HAP-1 (cell line): ENCODE measurements at regions not wholly inside any gene's neighbourhood (a gene's known extent, or its start where the extent isn't known, plus 50 kb on each side); places are given as distances from the start of the nearest gene placed in this dataset.
"Not testable (repeated sequence)": the region's sequence is repeated elsewhere in the genome, so short reads cannot be mapped to it uniquely, and the experiment has no call there.

Experiments
- DNase-seq, 2 experiments: peaks; one replicate each; pipeline ENCODE4 v3.0.0-alpha.2; 2016 to 2020; ENCODE audit warnings: low spot score in 2 of 2
- H3K27me3 ChIP-seq: fragments of 250-450 bp; sonication (Bioruptor Pico); 2 replicates; pipeline ENCODE4 v1.5.1; 2020; ENCODE audit warnings: low read depth, mild to moderate bottlenecking, moderate library complexity
- H3K36me3 ChIP-seq: fragments of 250-450 bp; sonication (Bioruptor Pico); replicated peaks from 2 replicates; pipeline ENCODE4 v1.5.1; 2020; ENCODE audit warnings: mild to moderate bottlenecking
- H3K4me1 ChIP-seq: fragments of 250-450 bp; sonication (Bioruptor Pico); 2 replicates; pipeline ENCODE4 v1.5.1; 2020; ENCODE audit warnings: mild to moderate bottlenecking
- H3K4me3 ChIP-seq: fragments of 250-450 bp; sonication (Bioruptor Pico); 2 replicates; pipeline ENCODE4 v1.5.1; 2020; ENCODE audit warnings: mild to moderate bottlenecking, moderate library complexity
- H3K9me3 ChIP-seq: fragments of 250-450 bp; sonication (Bioruptor Pico); 2 replicates; pipeline ENCODE4 v1.5.1; 2020; ENCODE audit warnings: mild to moderate bottlenecking, moderate library complexity
- in situ Hi-C: fragments of 300-500 bp; cut with MboI; formaldehyde crosslinking; loops from 3 replicates; pipeline ENCODE4 v1.14.3; 2020; ENCODE audit warnings: low sequenced_read_pairs, inconsistent platforms, mixed read lengths

GRCh38 chr1:78715181-78715661 is 65.6 kb downstream of the IFI44 start:
- no peak for DNase-seq
- no peaks in the 10 kb centered on the region for H3K9me3 ChIP-seq
- 0 out of 2 replicates have a peak, but pooled peaks cover 2% of the 10 kb centered on the region for H3K27me3 ChIP-seq
- in situ Hi-C loops = no loop called here
- H3K36me3 ChIP-seq = no peaks in the 10 kb centered on the region
- no peaks in the 10 kb centered on the region for H3K4me1 ChIP-seq
- no peak overlapping the region for H3K4me3 ChIP-seq

DNA sequence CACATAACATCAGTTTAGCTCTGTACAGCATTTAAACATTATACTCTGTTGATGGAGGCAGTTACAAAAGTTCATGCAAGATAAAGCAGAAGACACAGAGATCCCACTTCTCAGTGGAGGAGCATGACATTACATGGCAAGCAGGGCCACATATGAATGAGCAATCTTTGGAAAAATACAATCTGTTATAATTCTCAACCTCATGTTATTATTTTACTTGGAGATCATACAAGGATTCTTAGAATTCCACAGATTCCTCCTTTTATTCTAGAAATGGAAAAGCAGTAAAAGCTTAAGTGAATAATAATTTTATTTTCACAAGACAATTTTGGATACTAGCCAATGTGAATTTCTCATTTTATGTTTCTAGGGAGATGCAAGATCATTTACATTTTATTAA is 66.6 kb downstream of the IFI44 start:
- Histone ChIP-seq H3K27me3 (0 out of 2 replicates have a peak, but pooled peaks cover 2% of the 10 kb centered on the region), H3K4me3 (no peak overlapping the region), H3K36me3 (no peaks in the 10 kb centered on the region), H3K4me1 (no peaks in the 10 kb centered on the region), H3K9me3 (no peaks in the 10 kb centered on the region)
- in situ Hi-C loops = no loop called here
- DNase-seq = no peak

- no peak overlapping the region for H3K4me3 ChIP-seq
- no peaks in the 10 kb centered on the region for H3K4me1 ChIP-seq
- in situ Hi-C loops = no loop called here
- H3K36me3 ChIP-seq = no peaks in the 10 kb centered on the region
- no peaks in the 10 kb centered on the region for H3K9me3 ChIP-seq
- no peak for DNase-seq
- no peaks in the 10 kb centered on the region for H3K27me3 ChIP-seq
Observed at GRCh38 chr1:78718566-78718965, 68.9 kb downstream of the IFI44 start.

DNA sequence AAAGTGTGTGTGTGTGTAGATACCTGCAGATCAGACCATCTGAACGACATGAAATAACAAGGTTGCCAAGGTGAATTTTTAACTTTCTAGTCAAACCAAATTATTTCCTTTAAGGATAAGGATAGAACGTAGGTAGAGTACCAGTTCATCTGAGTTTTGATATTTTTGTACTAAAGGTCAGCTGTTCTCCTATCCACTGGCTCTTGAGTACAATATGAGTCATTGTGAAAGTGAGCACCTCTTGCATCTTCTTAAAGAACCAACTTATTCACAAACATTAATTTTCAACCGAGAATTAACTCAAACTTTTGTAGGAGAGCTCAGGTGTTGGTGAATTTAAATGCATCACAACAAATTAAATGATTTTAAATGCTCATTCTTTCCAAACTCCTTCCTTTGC is 71.5 kb downstream of the IFI44 start:
- DNase-seq = no peak
- Histone ChIP-seq H3K4me1 (no peaks in the 10 kb centered on the region), H3K36me3 (no peaks in the 10 kb centered on the region), H3K27me3 (no peaks in the 10 kb centered on the region), H3K9me3 (no peaks in the 10 kb centered on the region), H3K4me3 (no peak overlapping the region)
- in situ Hi-C loops = no loop called here

GRCh38 chr1:78722105-78722504 is 72.5 kb downstream of the IFI44 start:
- Histone ChIP-seq H3K4me1 (no peaks in the 10 kb centered on the region), H3K9me3 (no peaks in the 10 kb centered on the region), H3K36me3 (no peaks in the 10 kb centered on the region), H3K27me3 (no peaks in the 10 kb centered on the region), H3K4me3 (no peak overlapping the region)
- DNase-seq = no peak
- in situ Hi-C loops = no loop called here

- no peaks in the 10 kb centered on the region for H3K4me1 ChIP-seq
- H3K9me3 ChIP-seq = no peaks in the 10 kb centered on the region
- H3K4me3 ChIP-seq = no peak overlapping the region
- no peaks in the 10 kb centered on the region for H3K27me3 ChIP-seq
- in situ Hi-C loops = no loop called here
- DNase-seq = no peak
- H3K36me3 ChIP-seq = no peaks in the 10 kb centered on the region
Observed at GRCh38 chr1:78722521-78722920, 72.9 kb downstream of the IFI44 start.

DNA sequence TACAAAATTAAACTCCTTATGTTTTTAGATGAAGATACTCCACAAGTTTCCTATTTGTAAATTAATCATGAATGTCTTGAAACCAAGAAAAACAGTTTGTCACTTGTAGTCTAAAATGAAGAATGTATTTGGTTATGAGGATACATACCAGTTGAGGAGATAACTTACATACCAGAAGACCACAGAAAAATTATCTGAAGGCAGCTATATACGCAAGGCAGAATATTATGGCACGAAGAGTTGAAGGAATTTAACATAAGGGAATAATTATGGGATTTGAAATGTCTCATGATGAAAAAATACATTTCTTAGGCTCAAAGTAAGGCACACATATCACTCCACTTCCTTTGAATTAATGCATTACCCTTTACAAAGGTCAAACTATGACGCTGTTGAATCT is 73.3 kb downstream of the IFI44 start:
- Histone ChIP-seq H3K36me3 (no peaks in the 10 kb centered on the region), H3K4me1 (no peaks in the 10 kb centered on the region), H3K9me3 (no peaks in the 10 kb centered on the region), H3K27me3 (no peaks in the 10 kb centered on the region), H3K4me3 (no peak overlapping the region)
- in situ Hi-C loops = no loop called here
- DNase-seq = no peak

GRCh38 chr1:78726686-78727085 is 77.1 kb downstream of the IFI44 start:
- H3K4me3 ChIP-seq = no peak overlapping the region
- no peaks in the 10 kb centered on the region for H3K27me3 ChIP-seq
- H3K9me3 ChIP-seq = no peaks in the 10 kb centered on the region
- no peak for DNase-seq
- in situ Hi-C loops = no loop called here
- H3K36me3 ChIP-seq = no peaks in the 10 kb centered on the region
- H3K4me1 ChIP-seq = no peaks in the 10 kb centered on the region

DNA sequence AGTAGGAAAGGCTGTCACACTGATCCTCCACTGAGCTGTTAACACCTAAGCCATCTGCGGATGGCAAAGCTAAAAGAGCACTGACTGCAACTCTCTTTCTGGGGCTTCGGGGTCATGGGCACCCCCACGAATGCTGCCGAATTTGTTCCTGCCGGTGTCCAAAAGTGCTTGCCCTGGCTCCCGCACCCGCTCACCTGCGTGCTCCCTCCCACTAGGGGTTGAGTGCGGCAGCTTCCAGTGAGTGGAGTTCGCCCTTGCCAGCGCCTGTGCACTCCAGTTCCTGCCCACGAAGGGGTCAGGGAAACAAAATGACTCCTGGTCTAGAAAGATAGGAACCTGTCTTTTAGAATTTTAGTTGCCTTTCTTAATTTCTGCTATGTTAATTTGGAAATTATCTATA is 78.7 kb downstream of the IFI44 start:
- DNase-seq = no peak
- Histone ChIP-seq H3K36me3 (no peaks in the 10 kb centered on the region), H3K4me3 (no peak overlapping the region), H3K9me3 (no peaks in the 10 kb centered on the region), H3K4me1 (no peaks in the 10 kb centered on the region), H3K27me3 (no peaks in the 10 kb centered on the region)
- in situ Hi-C loops = no loop called here

GRCh38 chr1:78730054-78730453 is 80.4 kb downstream of the IFI44 start:
- Histone ChIP-seq H3K9me3 (no peaks in the 10 kb centered on the region), H3K36me3 (no peaks in the 10 kb centered on the region), H3K27me3 (no peaks in the 10 kb centered on the region), H3K4me3 (no peak overlapping the region), H3K4me1 (no peaks in the 10 kb centered on the region)
- no peak for DNase-seq
- in situ Hi-C loops = no loop called here

- in situ Hi-C loops = no loop called here
- no peaks in the 10 kb centered on the region for H3K36me3 ChIP-seq
- no peaks in the 10 kb centered on the region for H3K27me3 ChIP-seq
- no peak for DNase-seq
- no peaks in the 10 kb centered on the region for H3K9me3 ChIP-seq
- H3K4me1 ChIP-seq = no peaks in the 10 kb centered on the region
- no peak overlapping the region for H3K4me3 ChIP-seq
Observed at GRCh38 chr1:78731674-78732073, 82.0 kb downstream of the IFI44 start.

DNA sequence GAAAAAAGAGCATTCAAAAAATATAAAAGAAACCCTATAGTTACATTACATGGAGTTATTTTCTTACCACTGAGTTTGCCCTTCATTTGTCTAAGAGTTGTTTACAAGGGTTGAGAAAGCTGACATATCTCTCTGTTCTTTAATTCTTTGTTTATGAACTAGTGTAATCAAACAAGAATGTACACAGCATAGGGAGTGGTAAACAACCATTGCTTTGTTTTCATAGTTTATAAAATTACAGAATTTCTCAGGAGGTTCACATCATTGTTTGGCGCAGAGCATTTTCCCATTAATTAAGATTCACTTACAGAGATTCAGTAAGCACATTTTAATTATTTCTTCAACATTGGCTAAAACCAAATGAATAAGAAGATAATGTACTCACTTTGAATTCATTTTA is 87.6 kb downstream of the IFI44 start:
- no peaks in the 10 kb centered on the region for H3K4me1 ChIP-seq
- no peaks in the 10 kb centered on the region for H3K9me3 ChIP-seq
- in situ Hi-C loops = no loop called here
- no peaks in the 10 kb centered on the region for H3K36me3 ChIP-seq
- DNase-seq = no peak
- no peaks in the 10 kb centered on the region for H3K27me3 ChIP-seq
- no peak overlapping the region for H3K4me3 ChIP-seq

DNA sequence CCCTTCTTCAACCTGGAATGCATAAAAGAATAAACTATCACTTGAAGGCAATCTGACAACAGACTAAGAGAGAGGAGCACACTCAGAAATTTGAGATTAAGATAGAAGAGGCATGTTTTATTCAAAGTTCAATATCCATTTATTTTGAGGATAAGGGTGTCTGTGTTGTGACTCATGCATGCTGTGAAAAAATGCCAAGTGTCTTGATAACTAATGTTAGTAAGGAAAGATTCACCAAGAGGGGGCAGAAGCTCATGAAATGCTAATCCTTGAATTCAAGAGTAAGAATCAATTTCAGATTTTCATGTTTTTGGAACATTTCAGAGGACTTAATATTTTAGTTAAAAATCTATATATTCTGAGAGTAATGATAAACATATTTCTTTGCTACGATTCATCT is 94.0 kb downstream of the IFI44 start:
- DNase-seq = no peak
- H3K27me3 ChIP-seq = no peaks in the 10 kb centered on the region
- in situ Hi-C loops = no loop called here
- H3K9me3 ChIP-seq = no peaks in the 10 kb centered on the region
- no peaks in the 10 kb centered on the region for H3K4me1 ChIP-seq
- H3K36me3 ChIP-seq = no peaks in the 10 kb centered on the region
- no peak overlapping the region for H3K4me3 ChIP-seq

DNA sequence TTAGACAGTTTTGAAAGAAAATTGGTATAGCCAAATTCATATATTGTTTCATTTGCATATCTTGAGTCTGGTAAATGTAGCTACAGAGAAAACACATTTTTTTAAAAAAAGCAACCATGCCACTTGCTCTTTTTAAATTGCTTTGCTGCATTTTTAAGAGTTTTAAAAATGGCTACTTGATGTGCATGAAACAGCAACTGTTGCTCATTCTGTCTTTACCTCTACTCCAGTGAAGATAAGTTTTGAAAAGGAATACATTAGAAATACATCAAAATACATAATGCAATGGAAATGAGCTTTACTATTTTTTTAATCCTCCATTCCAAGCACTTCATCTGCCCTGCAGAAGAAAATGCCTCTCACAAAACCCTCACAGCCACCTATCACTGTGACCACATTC is 95.5 kb downstream of the IFI44 start:
- Histone ChIP-seq H3K4me1 (no peaks in the 10 kb centered on the region), H3K4me3 (no peak overlapping the region), H3K36me3 (no peaks in the 10 kb centered on the region), H3K27me3 (no peaks in the 10 kb centered on the region), H3K9me3 (no peaks in the 10 kb centered on the region)
- in situ Hi-C loops = no loop called here
- no peak for DNase-seq

DNA sequence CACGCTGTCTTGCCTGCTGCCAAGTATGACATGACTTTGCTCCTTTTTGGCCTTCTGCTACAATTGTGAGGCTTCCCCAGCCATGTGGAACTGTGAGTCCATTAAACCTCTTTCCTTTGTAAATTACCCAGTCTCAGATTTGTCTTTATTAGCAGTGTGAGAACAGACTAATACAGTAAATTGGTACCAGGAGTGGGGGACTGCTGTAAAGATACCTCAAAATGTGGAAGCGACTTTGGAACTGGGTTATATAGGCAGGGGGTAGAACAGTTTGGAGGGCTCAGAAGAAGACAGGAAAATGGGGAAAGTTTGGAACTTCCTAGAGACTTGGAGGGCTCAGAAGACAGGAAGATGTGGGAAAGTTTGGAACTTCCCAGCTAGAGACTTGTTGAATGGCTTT is 104.0 kb downstream of the IFI44 start:
- H3K36me3 ChIP-seq, H3K9me3 ChIP-seq, in situ Hi-C loops, H3K4me1 ChIP-seq, H3K4me3 ChIP-seq, DNase-seq, H3K27me3 ChIP-seq: not testable (repeated sequence)
